ENCODE measurements at regions not wholly inside any gene's neighbourhood (a gene's known extent, or its start where the extent isn't known, plus 50 kb on each side); places are given as distances from the start of the nearest gene placed in this dataset.

GRCh38 chr10:111523016-111523415 is 446.2 kb downstream of the ADRA2A start:
- Mint-ChIP-seq H3K27ac (no peak overlapping the region), H3K27me3 (ENCODE audit: insufficient read depth, low read depth, poor library complexity) (peaks cover 2% of the 10 kb centered on the region), H3K9me3 (no peaks in the 10 kb centered on the region), H3K4me3 (no peak overlapping the region), H3K4me1 (no peaks in the 10 kb centered on the region), H3K36me3 (ENCODE audit: low read depth) (no peaks in the 10 kb centered on the region)
- Histone ChIP-seq H3K9me2 (ENCODE audit: insufficient read depth) (peaks cover 13% of the 10 kb centered on the region; the same call in 1 of the 2 replicates), H3F3A (replicated peaks; ENCODE audit: low read depth) (no peaks in the 10 kb centered on the region), H3K36me3 (ENCODE audit: insufficient read depth) (no peaks in the 10 kb centered on the region), H3K79me2 (replicated peaks; ENCODE audit: insufficient read depth) (no peaks in the 10 kb centered on the region), H3K4me2 (no peak overlapping the region), H4K20me1 (replicated peaks; ENCODE audit: insufficient read depth) (no peaks in the 10 kb centered on the region), H3K4me3 (no peak overlapping the region), H3K27me3 (ENCODE audit: insufficient read depth) (no peaks in the 10 kb centered on the region), H3K27ac (ENCODE audit: low read depth) (no peak overlapping the region), H2AFZ (no peak overlapping the region), H3K4me1 (ENCODE audit: insufficient read depth) (no peaks in the 10 kb centered on the region)
- DNase-seq (ENCODE audit: low spot score) = no peak
- ATAC-seq = no peak
- TF ChIP-seq POLR2AphosphoS5 (IDR thresholded peaks at IDR 0.05; ENCODE audit: low read depth) (no peak), ZNF114 (CRISPR knock-in tag; IDR thresholded peaks at IDR 0.05) (no peak)

- Mint-ChIP-seq H3K9me3 (no peaks in the 10 kb centered on the region), H3K4me3 (no peak overlapping the region), H3K4me1 (no peaks in the 10 kb centered on the region), H3K27me3 (ENCODE audit: insufficient read depth, low read depth, poor library complexity) (peaks cover 2% of the 10 kb centered on the region), H3K27ac (no peak overlapping the region), H3K36me3 (ENCODE audit: low read depth) (no peaks in the 10 kb centered on the region)
- Histone ChIP-seq H3K27me3 (ENCODE audit: insufficient read depth) (no peaks in the 10 kb centered on the region), H3K4me3 (no peak overlapping the region), H3K79me2 (replicated peaks; ENCODE audit: insufficient read depth) (no peaks in the 10 kb centered on the region), H4K20me1 (replicated peaks; ENCODE audit: insufficient read depth) (no peaks in the 10 kb centered on the region), H2AFZ (no peak overlapping the region), H3K4me2 (no peak overlapping the region), H3K9me2 (ENCODE audit: insufficient read depth) (peaks cover 13% of the 10 kb centered on the region; the same call in 1 of the 2 replicates), H3K4me1 (ENCODE audit: insufficient read depth) (no peaks in the 10 kb centered on the region), H3F3A (replicated peaks; ENCODE audit: low read depth) (no peaks in the 10 kb centered on the region), H3K27ac (ENCODE audit: low read depth) (no peak overlapping the region), H3K36me3 (ENCODE audit: insufficient read depth) (no peaks in the 10 kb centered on the region)
- TF ChIP-seq NANOG (IDR thresholded peaks at IDR 0.05; ENCODE audit: borderline replicate concordance) (no peak), EZH2phosphoT487 (IDR thresholded peaks at IDR 0.05; ENCODE audit: unreplicated experiment) (no peak), CREB1 (CRISPR knock-in tag; IDR thresholded peaks at IDR 0.05; ENCODE audit: low read depth) (no peak), ZNF462 (CRISPR knock-in tag; IDR thresholded peaks at IDR 0.05) (no peak), ZNF331 (CRISPR knock-in tag; IDR thresholded peaks at IDR 0.05; ENCODE audit: low read depth) (no peak), POLR2AphosphoS5 (IDR thresholded peaks at IDR 0.05; ENCODE audit: low read depth) (no peak)
- ATAC-seq (no peak), DNase-seq (ENCODE audit: low spot score) (no peak)
Observed at GRCh38 chr10:111524134-111524533, 447.3 kb downstream of the ADRA2A start.
